ENCODE measurements at regions not wholly inside any gene's neighbourhood (a gene's known extent, or its start where the extent isn't known, plus 50 kb on each side); places are given as distances from the start of the nearest gene placed in this dataset.
"Not testable (repeated sequence)": the region's sequence is repeated elsewhere in the genome, so short reads cannot be mapped to it uniquely, and the experiment has no call there.

DNA sequence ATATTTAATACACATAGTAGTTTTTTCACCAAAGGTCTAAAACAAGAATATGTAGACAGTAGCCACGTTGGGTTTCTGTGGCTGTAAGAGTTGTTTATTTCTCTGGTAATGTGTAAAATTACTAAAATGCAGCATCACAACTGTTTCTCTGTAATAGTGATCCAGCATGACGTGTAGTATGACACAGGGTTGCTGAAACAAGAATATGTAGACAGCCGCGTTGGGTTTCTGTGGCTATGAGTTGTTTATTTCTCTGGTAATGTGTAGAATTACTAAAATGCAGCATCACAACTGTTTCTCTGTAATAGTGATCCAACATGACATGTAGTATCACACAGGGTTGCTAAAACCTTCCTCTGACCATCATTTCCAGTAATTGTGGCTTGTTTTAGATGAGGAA lies 153.6 kb upstream of the ZNF717 start:
- DNase-seq (no peak), ATAC-seq (ENCODE audit: low FRiP score in 2 of 2) (no peak)
- TF ChIP-seq, protein P1, sequence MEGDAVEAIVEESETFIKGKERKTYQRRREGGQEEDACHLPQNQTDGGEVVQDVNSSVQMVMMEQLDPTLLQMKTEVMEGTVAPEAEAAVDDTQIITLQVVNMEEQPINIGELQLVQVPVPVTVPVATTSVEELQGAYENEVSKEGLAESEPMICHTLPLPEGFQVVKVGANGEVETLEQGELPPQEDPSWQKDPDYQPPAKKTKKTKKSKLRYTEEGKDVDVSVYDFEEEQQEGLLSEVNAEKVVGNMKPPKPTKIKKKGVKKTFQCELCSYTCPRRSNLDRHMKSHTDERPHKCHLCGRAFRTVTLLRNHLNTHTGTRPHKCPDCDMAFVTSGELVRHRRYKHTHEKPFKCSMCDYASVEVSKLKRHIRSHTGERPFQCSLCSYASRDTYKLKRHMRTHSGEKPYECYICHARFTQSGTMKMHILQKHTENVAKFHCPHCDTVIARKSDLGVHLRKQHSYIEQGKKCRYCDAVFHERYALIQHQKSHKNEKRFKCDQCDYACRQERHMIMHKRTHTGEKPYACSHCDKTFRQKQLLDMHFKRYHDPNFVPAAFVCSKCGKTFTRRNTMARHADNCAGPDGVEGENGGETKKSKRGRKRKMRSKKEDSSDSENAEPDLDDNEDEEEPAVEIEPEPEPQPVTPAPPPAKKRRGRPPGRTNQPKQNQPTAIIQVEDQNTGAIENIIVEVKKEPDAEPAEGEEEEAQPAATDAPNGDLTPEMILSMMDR (IDR thresholded peaks at IDR 0.05) = no peak
- TF ChIP-seq POLR2AphosphoS5 (IDR thresholded peaks at IDR 0.05) (no peak), EP300 (IDR thresholded peaks at IDR 0.05) (no peak), POLR2A (IDR thresholded peaks at IDR 0.05) (no peak)
- Histone ChIP-seq H3K27me3 (no peaks in the 10 kb centered on the region), H3K4me1 (no peaks in the 10 kb centered on the region), H3K27ac (no peak overlapping the region), H3K9me3 (no peaks in the 10 kb centered on the region), H3K4me3 (no peak overlapping the region), H3K36me3 (no peaks in the 10 kb centered on the region)
- 67 to 72% methylated on average over 4 of the region's 4 CpGs for WGBS, 2 donors

DNA sequence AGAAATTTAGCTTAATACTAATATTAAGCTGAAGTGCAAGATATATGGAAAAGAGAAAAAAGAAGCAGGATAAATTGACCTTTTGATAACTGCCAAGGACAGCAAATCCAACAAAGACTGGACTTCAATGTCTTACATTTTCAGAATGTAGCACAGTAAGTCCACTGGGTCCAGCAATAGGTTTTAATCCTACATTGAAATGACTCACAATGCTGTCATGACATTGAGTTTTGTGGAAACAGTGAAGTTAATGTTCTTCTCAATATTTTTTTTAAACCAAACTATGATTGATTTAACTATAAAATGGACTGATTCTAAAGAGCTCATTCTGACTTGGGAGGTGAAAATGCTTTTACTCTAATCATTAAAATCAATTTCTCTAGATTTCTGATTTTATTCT lies 166.6 kb upstream of the ZNF717 start:
- no peaks in the 10 kb centered on the region for H3K36me3 ChIP-seq
- DNase-seq = no peak
- TF ChIP-seq POLR2AphosphoS5 (IDR thresholded peaks at IDR 0.05) = no peak
- TF ChIP-seq POLR2A (IDR thresholded peaks at IDR 0.05) = no peak
- TF ChIP-seq EP300 (IDR thresholded peaks at IDR 0.05) = no peak
- TF ChIP-seq, protein P1 (IDR thresholded peaks at IDR 0.05) = no peak
- ATAC-seq (ENCODE audit: low FRiP score in 2 of 2) = no peak
- H3K27me3 ChIP-seq = no peaks in the 10 kb centered on the region
- no peaks in the 10 kb centered on the region for H3K9me3 ChIP-seq
- no peak overlapping the region for H3K4me3 ChIP-seq
- no peak overlapping the region for H3K27ac ChIP-seq
- H3K4me1 ChIP-seq = no peaks in the 10 kb centered on the region

DNA sequence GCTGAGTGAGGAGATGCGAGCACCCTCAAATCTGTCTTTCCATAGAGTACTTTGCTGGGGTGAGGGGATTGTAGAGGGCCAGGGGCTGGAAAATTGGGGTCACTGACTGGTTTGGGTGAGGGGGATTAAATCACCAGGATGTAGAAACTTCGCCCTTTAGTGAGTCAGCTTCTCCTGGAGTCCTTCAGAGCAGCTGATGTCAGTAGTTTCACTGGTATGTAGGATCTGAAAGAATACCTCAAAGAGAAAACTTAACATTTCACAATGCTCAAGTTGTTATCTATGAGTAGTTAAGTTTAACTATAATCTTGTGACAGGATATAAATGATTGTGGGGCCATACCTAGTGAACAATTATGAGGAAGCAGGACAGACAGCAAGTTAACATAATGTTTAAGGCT lies 174.7 kb upstream of the ZNF717 start:
- H3K27ac ChIP-seq; H3K36me3 ChIP-seq; H3K4me1 ChIP-seq; DNase-seq; H3K9me3 ChIP-seq; H3K4me3 ChIP-seq; H3K27me3 ChIP-seq; ATAC-seq (ENCODE audit: low FRiP score in 2 of 2): not testable (repeated sequence)
- 78 to 84% methylated on average over 2 of the region's 2 CpGs for WGBS, 2 donors

DNA sequence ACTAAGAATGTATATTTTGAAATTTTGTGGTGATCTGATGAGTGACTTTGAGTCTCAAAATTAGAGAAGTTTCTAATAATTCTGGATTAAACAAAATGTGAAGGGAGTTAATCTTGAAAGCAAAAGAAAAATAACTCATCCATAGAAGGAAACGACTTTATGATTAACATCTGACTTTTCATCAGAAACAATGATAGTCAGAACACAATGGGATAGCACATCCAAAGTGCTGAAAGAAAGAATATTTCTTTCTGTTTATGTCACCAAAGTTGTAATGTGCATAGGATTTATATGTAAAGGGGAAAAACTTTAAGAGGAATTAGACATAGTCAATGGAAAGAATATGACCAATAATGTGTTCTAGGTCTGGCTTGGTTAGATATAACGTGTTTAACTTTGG lies 176.7 kb upstream of the ZNF717 start:
- H3K4me3 ChIP-seq; DNase-seq; H3K4me1 ChIP-seq; H3K27me3 ChIP-seq; H3K27ac ChIP-seq; H3K36me3 ChIP-seq; ATAC-seq (ENCODE audit: low FRiP score in 2 of 2); H3K9me3 ChIP-seq: not testable (repeated sequence)
- 77 to 79% methylated on average over 2 of the region's 2 CpGs for WGBS, 2 donors

DNA sequence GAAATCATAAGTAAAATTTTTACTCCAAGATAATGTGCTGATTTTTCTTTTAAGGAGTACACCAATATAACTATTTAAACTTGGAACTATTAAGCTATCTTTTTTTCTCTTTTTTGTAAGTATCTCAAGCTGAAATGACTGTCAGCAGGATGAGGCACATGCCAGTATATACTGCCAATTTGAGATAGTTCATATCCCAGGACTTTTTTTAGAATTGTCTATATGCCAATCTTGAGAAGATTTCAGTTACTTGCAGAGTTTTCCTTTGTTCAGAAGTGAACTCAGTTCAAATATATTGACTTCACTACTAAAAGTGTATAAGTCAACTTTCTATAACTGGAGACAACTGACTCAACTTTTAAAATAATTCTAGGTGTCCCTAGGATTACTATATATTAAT lies 181.7 kb upstream of the ZNF717 start:
- no peak for DNase-seq
- H3K9me3 ChIP-seq = peaks cover 0 to 3% (median 0%) of the 10 kb centered on the region in 4 donors
- ATAC-seq (ENCODE audit: low FRiP score in 2 of 2) = no peak
- H3K36me3 ChIP-seq = no peaks in the 10 kb centered on the region
- no peak overlapping the region for H3K4me3 ChIP-seq
- H3K27ac ChIP-seq = no peak overlapping the region
- no peak for TF ChIP-seq POLR2A (IDR thresholded peaks at IDR 0.05)
- no peak for TF ChIP-seq POLR2AphosphoS5 (IDR thresholded peaks at IDR 0.05)
- TF ChIP-seq EP300 (IDR thresholded peaks at IDR 0.05) = no peak
- TF ChIP-seq, protein P1 (IDR thresholded peaks at IDR 0.05) = no peak
- H3K27me3 ChIP-seq = no peaks in the 10 kb centered on the region
- H3K4me1 ChIP-seq = no peaks in the 10 kb centered on the region

DNA sequence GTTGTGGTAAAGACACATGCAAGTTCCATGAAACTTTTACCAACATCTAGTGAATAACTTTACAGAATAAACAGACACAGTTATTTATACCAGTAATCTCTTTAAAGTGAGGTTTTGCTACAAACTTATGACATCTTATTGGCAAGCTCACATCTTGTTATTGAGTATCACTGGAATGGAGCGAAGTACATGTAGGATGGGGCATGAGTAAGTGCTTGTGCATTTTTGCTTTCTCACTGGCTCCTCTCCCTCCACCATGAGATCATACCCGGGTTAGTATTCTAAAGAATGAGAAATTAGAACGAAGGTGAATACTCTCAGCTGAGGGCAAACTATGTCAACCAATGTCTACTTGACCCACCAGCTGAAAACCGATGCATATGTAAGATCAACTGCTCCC lies 193.3 kb upstream of the ZNF717 start:
- Histone ChIP-seq H3K9me3 (no peaks in the 10 kb centered on the region), H3K4me3 (no peak overlapping the region), H3K27me3 (no peaks in the 10 kb centered on the region), H3K27ac (no peak overlapping the region), H3K4me1 (no peaks in the 10 kb centered on the region), H3K36me3 (no peaks in the 10 kb centered on the region)
- WGBS, 2 donors = 64 to 72% methylated on average over 4 of the region's 4 CpGs
- TF ChIP-seq EP300 (IDR thresholded peaks at IDR 0.05) (no peak), POLR2A (IDR thresholded peaks at IDR 0.05) (no peak), POLR2AphosphoS5 (IDR thresholded peaks at IDR 0.05) (no peak)
- TF ChIP-seq, protein P1 (IDR thresholded peaks at IDR 0.05) = no peak
- ATAC-seq (ENCODE audit: low FRiP score in 2 of 2) = no peak
- no peak for DNase-seq
